HG03520 (cell line): ENCODE measurements at regions not wholly inside any gene's neighbourhood (a gene's known extent, or its start where the extent isn't known, plus 50 kb on each side); places are given as distances from the start of the nearest gene placed in this dataset.

Experiments used
- ATAC-seq: cut with Tn5 transposase; IDR thresholded peaks from one replicate; pipeline ENCODE4 v1.9.1; 2021; ENCODE audit warnings: mild to moderate bottlenecking, moderate library complexity; ENCODE audit not compliant: unreplicated experiment

DNA sequence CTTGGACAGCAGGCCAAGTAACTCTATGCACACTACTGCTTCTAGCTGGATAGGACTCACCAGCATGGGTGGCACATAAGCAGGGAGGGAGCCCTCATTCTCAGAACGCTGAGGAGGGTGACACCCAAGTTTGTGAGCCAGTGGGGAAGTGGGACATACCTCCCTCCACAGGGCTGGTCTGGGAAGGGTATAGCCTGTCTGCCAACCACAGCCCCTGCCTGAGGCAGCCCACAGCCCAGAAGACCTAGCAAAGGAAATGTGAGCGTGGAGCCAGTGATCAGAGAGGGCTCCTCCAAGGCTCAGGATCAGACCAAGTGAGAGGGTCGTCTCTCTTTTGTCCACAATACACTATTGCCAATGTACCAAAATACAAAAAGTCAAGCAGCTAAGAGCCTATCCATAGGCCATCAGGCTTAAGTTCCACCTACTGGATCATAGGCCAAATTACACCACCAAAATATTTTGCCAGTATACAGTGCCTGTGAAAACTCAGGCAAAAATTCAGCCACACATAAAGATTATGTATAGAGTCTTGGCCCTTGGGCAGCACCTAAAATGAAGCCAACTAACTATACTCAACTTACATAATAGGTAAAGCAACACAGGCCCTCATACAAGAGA, 1203.1 kb downstream of the PCDH18 start:
- ATAC-seq: no peak

DNA sequence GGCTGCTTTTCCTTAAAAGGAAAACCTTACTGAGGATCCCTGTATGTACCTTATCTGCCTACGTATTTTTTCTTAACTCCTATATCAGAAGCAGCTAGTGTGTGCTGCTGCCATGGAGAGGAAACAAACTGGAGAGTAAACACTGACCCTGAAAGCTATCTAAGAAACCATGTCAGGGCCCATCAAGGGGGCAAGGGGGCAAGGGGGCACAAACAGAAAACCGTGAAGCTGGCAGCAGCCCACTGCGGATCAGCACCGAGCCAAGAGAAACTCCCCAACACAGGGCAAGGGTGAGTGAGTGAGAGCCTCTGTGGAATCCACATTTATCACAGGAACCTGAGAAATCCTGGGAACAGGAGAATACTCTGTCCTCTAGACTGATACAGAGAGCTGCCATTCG, 1204.2 kb downstream of the PCDH18 start:
- no peak for ATAC-seq

DNA sequence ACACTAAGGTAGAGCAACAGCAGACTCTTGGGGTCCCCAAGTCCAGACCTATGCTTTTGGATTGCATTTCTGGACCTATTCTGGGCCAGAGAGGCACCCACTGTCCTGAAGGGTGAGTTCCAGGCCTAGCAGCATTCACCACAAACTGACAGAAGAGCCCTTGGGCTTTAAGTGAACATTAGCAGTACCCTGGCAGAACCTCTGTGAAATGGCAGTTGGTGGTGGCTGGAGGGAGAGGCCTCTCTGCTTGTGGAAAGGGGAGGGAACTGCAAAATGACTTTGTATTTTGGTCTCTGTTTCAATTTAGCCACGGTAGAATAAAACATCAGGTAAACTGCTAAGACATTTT, 1211.9 kb downstream of the PCDH18 start:
- ATAC-seq: no peak

DNA sequence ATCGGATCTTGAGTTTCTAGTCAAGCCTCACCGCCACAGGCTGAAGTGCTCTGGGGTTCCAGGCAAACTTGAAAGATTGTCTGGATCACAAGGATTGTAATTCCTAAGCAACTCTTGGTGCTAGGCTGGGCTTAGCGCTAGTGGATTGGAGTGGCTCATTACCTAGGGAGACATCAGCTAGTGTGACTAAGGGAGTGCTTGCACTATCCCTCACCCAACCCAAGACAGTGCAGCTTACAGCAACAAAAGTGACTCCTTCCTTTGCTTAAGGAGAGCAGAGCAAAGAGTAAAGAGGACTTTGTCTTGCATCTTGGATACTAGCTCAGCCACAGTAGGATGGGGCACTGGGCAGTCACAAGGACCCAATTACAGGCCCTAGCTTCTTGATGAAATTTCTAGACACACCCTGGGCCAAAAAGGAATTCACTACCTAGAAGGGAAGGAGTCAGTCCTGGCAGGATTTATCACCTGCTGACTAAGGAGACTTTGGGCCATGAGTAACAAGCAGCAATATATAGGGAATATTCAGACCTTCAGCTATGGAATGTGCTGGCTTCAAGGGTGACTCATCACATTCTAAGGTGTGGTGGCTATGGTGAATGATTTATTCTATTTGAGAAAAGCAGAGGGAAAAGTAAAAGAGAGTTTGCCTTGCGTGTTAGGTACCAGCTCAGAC, 1212.4 kb downstream of the PCDH18 start:
- ATAC-seq: no peak

DNA sequence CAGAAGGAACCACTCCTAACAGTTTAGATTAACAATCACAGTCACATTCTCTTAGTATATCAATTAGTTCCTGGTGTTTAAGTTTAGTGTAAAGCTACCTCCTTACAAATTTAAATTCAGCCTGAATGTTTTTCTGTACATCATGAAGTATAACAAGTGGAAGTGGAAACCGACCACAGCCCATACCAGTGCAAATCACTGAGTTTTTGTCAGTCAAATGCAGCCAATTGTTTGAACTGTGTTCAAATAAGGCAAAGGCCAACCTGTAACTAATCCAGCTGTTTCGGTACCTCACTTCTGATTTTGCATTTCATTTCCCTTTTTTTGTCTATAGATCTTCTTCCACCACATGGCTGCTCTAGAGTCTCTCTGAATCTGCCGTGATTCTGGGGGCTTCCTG, 1215.3 kb downstream of the PCDH18 start:
- no peak for ATAC-seq

DNA sequence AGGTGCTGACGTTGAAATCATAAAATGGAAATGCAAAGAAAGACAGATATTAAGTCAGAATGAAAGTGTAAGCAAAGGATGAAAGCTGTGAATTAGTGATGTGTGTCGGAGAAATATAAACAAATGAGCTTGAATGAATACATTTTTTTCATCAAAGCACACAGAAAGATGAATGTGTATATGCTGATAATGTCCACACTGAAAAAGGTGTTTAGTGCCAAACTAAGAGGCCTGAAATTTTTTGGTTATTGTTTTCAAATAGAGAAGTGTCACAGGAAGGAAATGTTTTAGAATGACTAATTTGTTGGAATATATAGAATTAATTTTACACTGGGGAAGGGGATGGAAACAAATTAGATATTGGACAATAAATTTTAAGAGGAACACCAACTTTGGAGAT, 1217.6 kb downstream of the PCDH18 start:
- ATAC-seq: no peak

DNA sequence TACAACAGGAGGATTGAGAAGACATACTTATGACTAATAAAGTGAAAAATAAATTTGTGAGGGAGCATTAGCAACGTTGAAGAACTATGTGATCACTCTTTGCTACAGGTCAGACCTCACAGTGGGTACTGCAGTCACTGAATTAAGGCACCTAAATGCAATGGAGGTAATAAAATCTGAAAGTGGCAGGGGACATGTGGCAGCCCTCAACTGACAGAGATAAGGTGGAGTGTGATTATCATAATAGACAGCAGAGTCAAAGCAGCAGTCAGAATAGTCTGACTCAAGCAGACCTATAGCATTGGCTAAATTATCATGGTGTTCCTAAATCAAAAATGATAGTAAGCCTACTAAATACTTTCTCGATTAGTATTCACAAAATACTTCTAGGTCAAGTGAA, 1220.5 kb downstream of the PCDH18 start:
- ATAC-seq: no peak

DNA sequence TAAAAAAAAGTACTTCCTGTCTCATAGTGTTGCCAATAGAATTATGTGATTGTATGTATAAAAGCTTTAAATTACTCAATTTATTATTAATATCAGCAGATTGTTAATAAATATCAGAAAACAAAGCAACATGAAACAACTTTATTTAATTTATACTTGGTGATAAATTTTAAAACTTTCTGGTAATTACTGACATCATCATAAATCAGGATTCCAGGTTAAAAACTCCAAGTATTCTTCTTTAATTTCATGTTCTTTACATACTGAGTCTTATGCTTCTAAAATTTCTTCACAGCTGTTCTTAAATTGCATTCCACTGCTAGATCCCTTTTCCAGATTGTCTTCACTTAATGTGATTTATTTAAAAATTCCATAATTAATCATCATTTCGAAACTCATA, 1224.5 kb downstream of the PCDH18 start:
- no peak for ATAC-seq

DNA sequence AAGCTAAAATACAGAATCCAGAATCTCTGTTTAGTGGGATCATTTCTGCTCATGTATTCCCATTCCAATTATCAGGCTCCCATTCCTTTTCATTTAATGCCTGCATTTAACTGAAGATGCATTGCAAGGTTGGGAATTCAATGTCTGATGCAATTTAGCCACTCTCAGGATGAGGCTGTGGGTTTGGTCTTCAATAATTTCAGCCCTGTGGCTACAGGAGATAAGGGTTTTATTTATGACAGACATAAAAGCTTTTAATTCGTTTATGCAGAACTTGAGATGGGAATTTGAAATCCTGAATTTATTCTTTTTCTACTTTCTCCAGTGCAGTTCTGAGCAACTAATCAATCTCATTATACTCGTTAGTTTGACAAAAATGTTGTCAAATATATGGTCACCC, 1225.9 kb downstream of the PCDH18 start:
- ATAC-seq: no peak

DNA sequence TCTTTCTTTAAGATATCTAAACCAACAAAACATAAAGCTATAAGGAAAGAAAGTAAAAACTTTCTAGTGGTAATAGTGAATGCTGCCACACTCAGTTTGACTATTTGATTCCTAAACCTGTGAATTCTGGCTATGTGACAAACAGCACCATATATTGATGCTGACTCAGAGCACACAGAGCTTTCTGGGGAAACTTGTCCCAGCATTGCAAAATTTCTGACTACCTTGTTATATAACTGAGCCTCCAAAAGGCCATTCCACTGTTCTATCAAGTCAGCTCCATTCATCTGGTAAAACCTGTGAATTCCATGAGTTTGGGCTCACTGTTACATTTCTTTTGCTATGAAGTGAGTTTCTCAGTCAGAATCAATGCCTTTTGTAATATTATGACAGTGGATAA, 1229.7 kb downstream of the PCDH18 start:
- no peak for ATAC-seq

DNA sequence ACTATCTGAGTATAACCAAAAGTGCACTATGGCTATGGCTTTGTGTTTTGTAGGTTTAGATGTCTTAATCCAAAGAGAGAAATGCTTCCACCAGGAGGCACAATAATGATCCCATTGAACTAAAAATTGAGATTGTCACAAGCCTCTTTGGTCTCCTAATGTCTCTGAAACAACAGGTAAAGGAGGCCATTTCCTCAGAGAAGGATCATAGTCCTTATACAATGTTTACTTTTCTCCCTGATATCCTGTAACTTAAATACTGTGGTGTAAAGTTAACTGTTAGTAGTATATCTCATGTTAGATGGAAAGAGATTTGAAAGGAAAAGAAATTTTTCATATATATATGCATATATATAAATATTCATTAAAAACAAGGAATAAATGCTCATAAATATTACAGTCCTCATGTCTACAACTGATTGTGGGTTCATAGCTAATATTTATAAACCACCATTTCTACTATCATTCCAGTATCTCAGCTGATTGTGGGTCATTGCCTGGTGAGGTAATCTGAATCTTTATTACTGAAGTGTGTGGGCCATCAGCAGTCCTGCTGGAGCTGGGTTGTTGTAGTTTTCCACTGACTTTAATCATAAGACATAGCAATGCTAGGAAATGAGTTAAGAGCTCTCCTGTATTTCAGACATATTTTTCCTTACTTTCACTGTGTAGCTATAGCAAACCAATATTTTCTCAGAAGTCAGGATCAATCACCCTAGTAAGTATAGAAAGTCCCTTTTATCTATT, 1230.4 kb downstream of the PCDH18 start:
- ATAC-seq: no peak

DNA sequence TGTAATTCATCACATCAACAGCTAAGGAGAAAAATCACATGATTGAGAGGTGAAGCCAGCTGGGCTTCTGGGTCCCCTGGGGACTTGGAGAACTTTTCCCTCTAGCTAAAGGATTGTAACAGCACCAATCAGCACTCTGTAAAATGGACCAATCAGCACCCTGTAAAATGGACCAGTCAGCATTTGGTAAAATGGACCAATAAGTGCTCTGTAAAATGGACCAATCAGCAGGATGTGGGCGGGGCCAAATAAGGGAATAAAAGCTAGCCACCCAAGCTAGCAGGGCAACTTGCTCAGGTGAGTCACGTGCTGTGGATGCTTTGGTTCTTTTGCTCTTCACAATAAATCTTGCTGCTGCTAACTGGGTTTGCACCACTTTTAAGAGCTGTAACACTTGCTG, 1248.3 kb downstream of the PCDH18 start:
- ATAC-seq: no peak

DNA sequence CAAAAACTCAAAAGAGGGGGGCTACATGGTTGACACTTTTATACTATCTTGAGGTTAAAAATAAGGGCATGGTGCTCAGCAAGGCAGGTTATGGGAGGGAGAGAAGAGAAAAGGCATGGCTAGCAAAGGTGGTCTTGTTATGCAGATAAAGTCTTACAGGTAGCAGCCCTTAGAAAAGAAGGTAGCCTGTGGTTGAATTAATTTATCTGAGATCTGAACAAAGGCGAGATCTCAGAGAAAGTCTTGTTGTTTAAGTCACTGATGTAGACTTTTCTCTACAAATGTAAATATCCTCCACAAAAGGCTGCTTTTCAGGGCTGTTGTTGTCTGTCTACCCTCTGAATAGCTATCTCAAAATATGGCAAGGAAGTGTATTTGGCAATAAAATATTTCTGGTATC, 1250.4 kb downstream of the PCDH18 start:
- no peak for ATAC-seq

DNA sequence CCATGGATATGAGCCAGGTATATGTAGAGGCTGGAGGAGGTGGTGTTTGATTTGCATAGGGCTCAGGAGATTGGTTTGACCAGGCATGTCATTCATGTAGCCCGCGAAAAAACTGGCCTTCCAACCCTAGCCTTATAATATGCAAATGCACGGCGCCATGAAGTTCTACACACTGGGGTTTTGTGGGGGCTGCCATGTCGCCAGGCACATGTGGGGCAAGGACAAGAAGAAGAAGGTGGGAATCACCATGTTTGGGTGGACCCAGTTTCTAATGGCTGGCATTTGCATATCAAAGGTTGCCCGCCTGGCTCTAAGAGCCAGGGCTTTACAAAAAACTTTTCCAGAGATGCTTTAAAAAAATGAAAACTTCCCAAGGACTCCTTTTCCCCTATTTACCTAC, 1251.0 kb downstream of the PCDH18 start:
- no peak for ATAC-seq

DNA sequence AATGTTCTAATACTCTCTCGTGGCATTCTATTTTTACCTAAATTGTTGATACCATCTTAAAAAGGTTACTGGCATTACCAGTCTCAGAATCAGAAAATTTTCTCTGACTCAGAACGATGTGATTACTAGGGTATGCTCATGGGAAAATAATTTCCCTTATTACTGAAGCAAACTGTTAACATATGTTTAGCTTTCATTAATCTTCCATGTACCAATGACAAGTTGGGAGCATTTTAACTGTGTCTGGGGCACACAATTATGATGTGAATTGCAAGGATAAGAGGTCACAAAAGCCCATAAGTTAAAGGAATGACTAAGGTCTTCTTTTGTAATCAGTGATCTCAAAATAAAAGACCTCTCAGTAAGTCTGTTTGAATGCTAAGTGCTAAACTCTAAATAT, 1254.6 kb downstream of the PCDH18 start:
- no peak for ATAC-seq

DNA sequence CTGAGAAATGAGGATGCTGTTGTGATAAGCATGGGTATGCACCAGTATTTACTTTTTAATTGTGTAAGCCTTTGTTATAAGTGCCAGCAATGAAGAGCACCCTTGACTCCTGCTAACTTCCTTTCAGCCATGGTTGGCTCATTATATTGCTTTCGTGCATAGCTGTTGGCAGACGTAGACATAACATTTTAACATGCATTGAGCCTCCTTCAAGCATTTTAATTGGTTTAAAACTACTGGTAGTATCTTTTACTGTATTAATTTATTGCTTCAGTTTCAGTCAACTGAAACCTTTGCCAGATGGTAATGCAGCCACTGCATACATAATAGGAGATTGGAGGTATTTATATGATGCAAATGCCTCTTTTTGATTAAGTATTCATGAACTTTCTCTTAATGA, 1285.4 kb downstream of the PCDH18 start:
- no peak for ATAC-seq

DNA sequence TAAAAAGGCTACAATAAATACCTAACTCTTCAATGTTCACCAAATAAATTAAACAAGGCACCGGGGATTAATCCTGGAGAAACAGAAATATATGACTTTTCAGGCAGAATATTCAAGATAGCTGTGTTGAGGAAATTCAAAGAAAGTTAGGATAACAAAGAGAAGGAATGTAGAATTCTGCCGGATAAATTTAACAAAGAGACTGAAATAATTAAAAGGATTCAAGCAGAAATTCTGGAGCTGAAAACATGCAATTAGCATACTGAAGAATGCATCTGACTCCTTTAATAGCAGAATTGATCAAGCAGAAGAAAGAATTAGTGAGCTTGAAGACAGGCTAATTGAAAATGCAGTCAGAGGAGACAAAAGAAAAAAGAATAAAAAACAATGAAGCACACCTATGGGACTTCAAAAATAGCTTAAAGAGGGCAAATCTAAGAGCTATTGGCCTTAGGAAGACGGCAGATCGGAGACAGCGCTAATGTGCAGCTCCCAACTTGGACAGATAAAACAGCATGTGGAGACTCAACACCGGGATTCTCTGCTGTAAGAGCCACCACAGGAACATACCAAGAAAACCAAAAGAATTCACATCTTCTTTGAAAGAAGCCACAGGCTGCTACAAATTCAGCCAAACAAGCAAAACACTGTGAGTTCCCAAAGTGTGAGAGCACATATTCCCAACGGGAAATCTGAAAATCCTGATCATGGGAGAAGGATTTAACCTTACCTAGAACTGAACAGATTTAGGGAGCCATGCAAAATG, 1290.9 kb downstream of the PCDH18 start:
- ATAC-seq: no peak

DNA sequence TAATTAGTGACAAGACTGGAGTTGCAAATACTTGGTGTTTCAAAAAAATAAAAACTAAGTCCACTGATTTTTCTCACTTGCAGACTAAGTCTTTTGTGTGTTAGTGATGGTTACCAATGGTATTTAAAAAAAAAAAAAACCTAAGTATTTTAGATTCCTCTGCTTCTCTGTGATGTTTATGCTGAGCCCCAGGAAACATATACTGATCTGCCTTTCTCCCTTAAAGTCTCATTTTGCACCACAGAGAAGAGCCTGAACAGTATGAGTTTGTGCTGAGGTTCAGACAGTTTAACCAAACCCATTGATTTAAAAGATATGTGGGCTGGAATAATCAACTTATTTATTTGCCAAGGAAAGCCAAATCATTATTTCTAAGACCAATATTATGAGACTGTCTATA, 1305.0 kb downstream of the PCDH18 start:
- ATAC-seq: no peak

DNA sequence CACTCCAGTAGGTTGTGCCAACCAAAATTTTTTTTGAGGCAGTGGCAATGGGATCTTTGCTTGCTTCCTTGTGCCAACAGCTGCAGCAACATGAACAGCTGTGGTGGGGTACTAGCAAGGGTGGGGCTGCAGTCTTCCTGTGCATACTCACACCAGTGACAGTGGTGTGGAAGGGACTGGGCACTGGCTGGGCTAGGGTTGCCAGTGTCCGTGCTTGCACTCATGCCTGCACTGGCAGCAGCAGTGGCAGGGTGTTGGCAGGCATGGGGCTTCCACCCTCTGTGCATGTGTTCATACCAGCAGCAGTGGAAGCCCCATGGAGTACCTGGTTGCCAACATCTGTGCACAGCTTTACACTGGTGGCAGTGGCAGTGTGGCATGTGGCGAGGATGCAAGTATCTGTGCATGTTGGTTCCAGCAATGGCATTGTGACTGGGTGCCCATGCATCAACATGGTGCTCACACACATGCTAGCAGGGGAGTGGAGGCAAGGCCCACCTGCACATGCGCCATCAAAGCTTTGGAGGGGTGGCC, 1312.6 kb downstream of the PCDH18 start:
- no peak for ATAC-seq

DNA sequence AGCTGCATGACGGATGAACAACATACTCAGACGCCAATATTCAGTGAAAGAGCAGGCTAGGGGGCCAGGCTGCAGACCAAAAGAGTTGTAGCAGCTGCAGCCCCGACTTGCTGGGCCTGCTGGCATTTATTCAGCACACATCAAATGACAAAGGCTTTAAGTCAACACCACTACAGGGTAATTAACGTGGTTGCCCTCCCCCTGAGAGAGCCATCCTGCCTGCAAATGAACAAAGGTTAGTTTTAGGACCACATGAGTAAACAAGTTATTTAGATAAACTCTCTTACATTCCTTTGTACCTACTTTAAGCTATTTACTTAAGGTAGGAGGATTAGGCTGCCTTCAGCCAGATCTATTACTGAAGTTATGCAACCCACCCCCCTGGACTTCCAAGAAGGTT, 1329.1 kb downstream of the PCDH18 start:
- no peak for ATAC-seq

DNA sequence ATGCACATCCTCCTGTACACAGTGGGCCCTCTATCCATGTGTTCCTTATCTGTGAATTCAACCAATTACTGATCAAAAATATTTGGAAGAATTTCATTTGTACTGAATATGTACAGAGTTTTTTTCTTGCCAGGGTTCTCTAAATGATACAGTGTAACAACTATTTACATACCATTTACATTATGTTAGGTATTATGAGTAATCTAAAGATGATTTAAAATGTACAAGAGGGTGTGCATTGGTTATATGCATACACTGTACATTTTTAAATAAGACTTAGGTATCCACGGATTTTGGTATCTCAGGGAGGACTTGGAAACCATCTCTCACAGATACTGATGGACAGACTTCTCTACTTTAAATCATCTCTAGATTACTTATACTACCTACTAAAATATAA, 1333.9 kb downstream of the PCDH18 start:
- no peak for ATAC-seq
